ENCODE measurements at regions not wholly inside any gene's neighbourhood (a gene's known extent, or its start where the extent isn't known, plus 50 kb on each side); places are given as distances from the start of the nearest gene placed in this dataset.

DNA sequence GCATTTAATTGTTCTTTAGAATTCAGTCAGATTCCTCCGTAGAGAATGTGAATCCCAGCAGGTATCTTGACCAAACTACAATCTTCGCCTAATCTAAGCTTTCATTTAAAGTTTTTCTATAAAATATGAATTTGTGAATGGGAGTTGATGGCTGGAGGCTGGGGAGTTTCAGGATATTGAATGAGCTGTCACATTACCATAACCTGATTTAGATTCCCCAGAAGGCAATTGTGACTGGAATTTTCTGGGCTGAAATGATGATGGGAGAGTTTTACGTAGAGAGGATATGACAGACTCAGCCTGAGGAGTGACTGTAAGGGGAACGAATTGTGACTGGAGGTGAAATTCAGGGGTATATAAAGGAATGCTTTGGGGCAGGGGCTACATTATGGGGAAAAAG lies 411.7 kb upstream of the FZD8 start:
- TF ChIP-seq, protein P1, sequence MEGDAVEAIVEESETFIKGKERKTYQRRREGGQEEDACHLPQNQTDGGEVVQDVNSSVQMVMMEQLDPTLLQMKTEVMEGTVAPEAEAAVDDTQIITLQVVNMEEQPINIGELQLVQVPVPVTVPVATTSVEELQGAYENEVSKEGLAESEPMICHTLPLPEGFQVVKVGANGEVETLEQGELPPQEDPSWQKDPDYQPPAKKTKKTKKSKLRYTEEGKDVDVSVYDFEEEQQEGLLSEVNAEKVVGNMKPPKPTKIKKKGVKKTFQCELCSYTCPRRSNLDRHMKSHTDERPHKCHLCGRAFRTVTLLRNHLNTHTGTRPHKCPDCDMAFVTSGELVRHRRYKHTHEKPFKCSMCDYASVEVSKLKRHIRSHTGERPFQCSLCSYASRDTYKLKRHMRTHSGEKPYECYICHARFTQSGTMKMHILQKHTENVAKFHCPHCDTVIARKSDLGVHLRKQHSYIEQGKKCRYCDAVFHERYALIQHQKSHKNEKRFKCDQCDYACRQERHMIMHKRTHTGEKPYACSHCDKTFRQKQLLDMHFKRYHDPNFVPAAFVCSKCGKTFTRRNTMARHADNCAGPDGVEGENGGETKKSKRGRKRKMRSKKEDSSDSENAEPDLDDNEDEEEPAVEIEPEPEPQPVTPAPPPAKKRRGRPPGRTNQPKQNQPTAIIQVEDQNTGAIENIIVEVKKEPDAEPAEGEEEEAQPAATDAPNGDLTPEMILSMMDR (conservative IDR thresholded peaks at IDR 0.05; ENCODE audit: low read depth, low read length): no peak
- TF ChIP-seq, protein P2, sequence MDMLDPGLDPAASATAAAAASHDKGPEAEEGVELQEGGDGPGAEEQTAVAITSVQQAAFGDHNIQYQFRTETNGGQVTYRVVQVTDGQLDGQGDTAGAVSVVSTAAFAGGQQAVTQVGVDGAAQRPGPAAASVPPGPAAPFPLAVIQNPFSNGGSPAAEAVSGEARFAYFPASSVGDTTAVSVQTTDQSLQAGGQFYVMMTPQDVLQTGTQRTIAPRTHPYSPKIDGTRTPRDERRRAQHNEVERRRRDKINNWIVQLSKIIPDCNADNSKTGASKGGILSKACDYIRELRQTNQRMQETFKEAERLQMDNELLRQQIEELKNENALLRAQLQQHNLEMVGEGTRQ (IDR thresholded peaks at IDR 0.05; ENCODE audit: low read depth, low read length): no peak
- no peak for TF ChIP-seq NFE2L2 (IDR thresholded peaks at IDR 0.05; ENCODE audit: low read depth, low read length)
- TF ChIP-seq SMC3 (IDR thresholded peaks at IDR 0.05; ENCODE audit: low read depth, low read length): no peak

Measured in IMR-90 (cell line).